OCI-LY3 (cell line): ENCODE measurements at regions not wholly inside any gene's neighbourhood (a gene's known extent, or its start where the extent isn't known, plus 50 kb on each side); places are given as distances from the start of the nearest gene placed in this dataset.
"Not testable (repeated sequence)": the region's sequence is repeated elsewhere in the genome, so short reads cannot be mapped to it uniquely, and the experiment has no call there.

Experiments
- H2AFZ ChIP-seq: fragments of 200-600, 300-600 bp; shearing (Covaris generic); 2 replicates; pipeline ENCODE4 v1.6.0; 2014; ENCODE audit warnings: antibody characterized with exemption, low read depth, low read length
- H3K27ac ChIP-seq: fragments of 200-600, 300-600 bp; sonication (generic); 2 replicates; pipeline ENCODE4 v1.5.1; 2014; ENCODE audit warnings: mild to moderate bottlenecking, low read length, moderate library complexity, mixed read lengths
- H3K27me3 ChIP-seq: fragments of 200-600, 300-600 bp; sonication (generic); 2 replicates; pipeline ENCODE4 v1.6.1; 2014; ENCODE audit warnings: low read depth, low read length, mixed read lengths
- H3K36me3 ChIP-seq: fragments of 200-600, 300-600 bp; sonication (generic); replicated peaks from 2 replicates; pipeline ENCODE3; 2014; ENCODE audit warnings: low read depth, low read length, mixed read lengths
- H3K4me1 ChIP-seq: fragments of 300-600, 200-600 bp; sonication (generic); 2 replicates; pipeline ENCODE4 v1.6.1; 2014; ENCODE audit warnings: low read length, mixed read lengths
- H3K4me2 ChIP-seq: fragments of 200-600, 300-600 bp; sonication (generic); 2 replicates; pipeline ENCODE4 v1.6.1; 2014; ENCODE audit warnings: low read length, mixed read lengths
- H3K4me3 ChIP-seq: fragments of 300-600, 200-600 bp; sonication (generic); 2 replicates; pipeline ENCODE4 v1.5.1; 2014; ENCODE audit warnings: antibody characterized with exemption, mild to moderate bottlenecking, low read length, moderate library complexity
- H3K79me2 ChIP-seq: fragments of 300-600, 200-600 bp; shearing (Covaris generic); 2 replicates; pipeline ENCODE4 v1.6.1; 2014; ENCODE audit warnings: mild to moderate bottlenecking, low read length, mixed read lengths
- H3K9ac ChIP-seq: fragments of 300-600, 200-600 bp; shearing (Covaris generic); 2 replicates; pipeline ENCODE4 v1.6.0; 2014; ENCODE audit warnings: mild to moderate bottlenecking, low read length, moderate library complexity
- H3K9me3 ChIP-seq: fragments of 200-600, 300-600 bp; shearing (Covaris generic); 2 replicates; pipeline ENCODE4 v1.6.1; 2014; ENCODE audit warnings: low read length, mixed read lengths; ENCODE audit not compliant: insufficient read depth
- H4K20me1 ChIP-seq: fragments of 200-600, 300-600 bp; sonication (generic); 2 replicates; pipeline ENCODE4 v1.6.1; 2016; ENCODE audit warnings: low read length, mixed read lengths; ENCODE audit not compliant: insufficient read depth
- CTCF ChIP-seq: fragments of 200-600, 300-600 bp; sonication (generic); IDR thresholded peaks from 2 replicates; pipeline ENCODE4 v1.5.1; 2014; ENCODE audit warnings: antibody characterized with exemption, low read length, low read depth
- EZH2phosphoT487 ChIP-seq: fragments of 200-600 bp; shearing (Covaris generic); IDR thresholded peaks from 2 replicates; pipeline ENCODE4 v1.6.1; 2018; ENCODE audit warnings: antibody characterized with exemption, mixed run types, low read depth

GRCh38 chr7:81846398-81846797 lies 76.6 kb upstream of the HGF start:
- Histone ChIP-seq H3K9me3 (0 out of 2 replicates have a peak, but pooled peaks cover 3% of the 10 kb centered on the region), H3K27ac (no peak overlapping the region), H3K27me3 (no peaks in the 10 kb centered on the region), H3K79me2 (no peaks in the 10 kb centered on the region), H3K4me3 (no peak overlapping the region), H3K4me1 (peaks cover 16% of the 10 kb centered on the region), H3K4me2 (no peak overlapping the region), H3K9ac (no peak overlapping the region), H3K36me3 (no peaks in the 10 kb centered on the region), H4K20me1 (no peaks in the 10 kb centered on the region), H2AFZ (no peak overlapping the region)
- TF ChIP-seq EZH2phosphoT487 (no peak), CTCF (no peak)

GRCh38 chr7:81845744-81846241 lies 75.9 kb upstream of the HGF start:
- peaks cover 16% of the 10 kb centered on the region for H3K4me1 ChIP-seq
- H3K4me2 ChIP-seq = no peak overlapping the region
- 0 out of 2 replicates have a peak, but pooled peaks cover 3% of the 10 kb centered on the region for H3K9me3 ChIP-seq
- H3K4me3 ChIP-seq = no peak overlapping the region
- no peak overlapping the region for H3K9ac ChIP-seq
- no peak overlapping the region for H3K27ac ChIP-seq
- no peaks in the 10 kb centered on the region for H3K27me3 ChIP-seq
- TF ChIP-seq CTCF = no peak
- TF ChIP-seq EZH2phosphoT487 = no peak
- H4K20me1 ChIP-seq = no peaks in the 10 kb centered on the region
- no peaks in the 10 kb centered on the region for H3K79me2 ChIP-seq
- H2AFZ ChIP-seq = no peak overlapping the region
- no peaks in the 10 kb centered on the region for H3K36me3 ChIP-seq

- not testable (repeated sequence) for H3K79me2 ChIP-seq, H3K4me3 ChIP-seq, H3K36me3 ChIP-seq, H3K4me2 ChIP-seq, H2AFZ ChIP-seq, H3K9me3 ChIP-seq, H3K27me3 ChIP-seq, H3K9ac ChIP-seq, H3K27ac ChIP-seq, H4K20me1 ChIP-seq
- H3K4me1 ChIP-seq = peaks cover 26% of the 10 kb centered on the region
These were observed 73.8 kb upstream of the HGF start for GRCh38 chr7:81843657-81844056.

GRCh38 chr7:81842361-81842760 lies 72.5 kb upstream of the HGF start:
- Histone ChIP-seq H3K4me3 (no peak overlapping the region), H3K4me1 (peaks cover 26% of the 10 kb centered on the region), H3K9ac (no peak overlapping the region), H3K27ac (no peak overlapping the region), H3K79me2 (no peaks in the 10 kb centered on the region), H3K4me2 (no peak overlapping the region), H3K9me3 (0 out of 2 replicates have a peak, but pooled peaks cover 3% of the 10 kb centered on the region), H2AFZ (no peak overlapping the region), H3K27me3 (no peaks in the 10 kb centered on the region), H4K20me1 (no peaks in the 10 kb centered on the region), H3K36me3 (no peaks in the 10 kb centered on the region)
- TF ChIP-seq CTCF (no peak), EZH2phosphoT487 (no peak)
